ENCODE measurements at regions not wholly inside any gene's neighbourhood (a gene's known extent, or its start where the extent isn't known, plus 50 kb on each side); places are given as distances from the start of the nearest gene placed in this dataset.

- TF ChIP-seq EZH2phosphoT487 (IDR thresholded peaks at IDR 0.05; ENCODE audit: borderline replicate concordance) (no peak), CTCF (conservative IDR thresholded peaks at IDR 0.05; ENCODE audit: low read length) (no peak)
Measured at GRCh38 chr2:154588838-154589237, 109.7 kb upstream of the KCNJ3 start.

Data from Loucy (cell line).